OCI-LY1 (cell line): ENCODE measurements at regions not wholly inside any gene's neighbourhood (a gene's known extent, or its start where the extent isn't known, plus 50 kb on each side); places are given as distances from the start of the nearest gene placed in this dataset.

Experiments used
- CTCF ChIP-seq: fragments of 200-600 bp; sonication (generic), shearing (Covaris generic); IDR thresholded peaks from 2 replicates; pipeline ENCODE4 v1.5.1; 2017; ENCODE audit warnings: mild to moderate bottlenecking, antibody characterized with exemption, low read length, moderate library complexity, mixed read lengths
- EZH2 ChIP-seq: fragments of 200-600 bp; sonication (generic), shearing (Covaris generic); IDR thresholded peaks from 2 replicates; pipeline ENCODE4 v1.8.0; 2017; ENCODE audit warnings: borderline replicate concordance, mixed run types, mild to moderate bottlenecking, antibody characterized with exemption, low read length, moderate library complexity, mixed read lengths

- no peak for TF ChIP-seq EZH2
- TF ChIP-seq CTCF = no peak
Measured at GRCh38 chr2:186431306-186431705, 54.8 kb upstream of the ZC3H15 start.
